Right kidney (tissue), 1 donor: ENCODE measurements at regions not wholly inside any gene's neighbourhood (a gene's known extent, or its start where the extent isn't known, plus 50 kb on each side); places are given as distances from the start of the nearest gene placed in this dataset.

ENCODE experiments used
- DNase-seq: peaks from one replicate; pipeline ENCODE4 v3.0.0-alpha.2; 2016

DNA sequence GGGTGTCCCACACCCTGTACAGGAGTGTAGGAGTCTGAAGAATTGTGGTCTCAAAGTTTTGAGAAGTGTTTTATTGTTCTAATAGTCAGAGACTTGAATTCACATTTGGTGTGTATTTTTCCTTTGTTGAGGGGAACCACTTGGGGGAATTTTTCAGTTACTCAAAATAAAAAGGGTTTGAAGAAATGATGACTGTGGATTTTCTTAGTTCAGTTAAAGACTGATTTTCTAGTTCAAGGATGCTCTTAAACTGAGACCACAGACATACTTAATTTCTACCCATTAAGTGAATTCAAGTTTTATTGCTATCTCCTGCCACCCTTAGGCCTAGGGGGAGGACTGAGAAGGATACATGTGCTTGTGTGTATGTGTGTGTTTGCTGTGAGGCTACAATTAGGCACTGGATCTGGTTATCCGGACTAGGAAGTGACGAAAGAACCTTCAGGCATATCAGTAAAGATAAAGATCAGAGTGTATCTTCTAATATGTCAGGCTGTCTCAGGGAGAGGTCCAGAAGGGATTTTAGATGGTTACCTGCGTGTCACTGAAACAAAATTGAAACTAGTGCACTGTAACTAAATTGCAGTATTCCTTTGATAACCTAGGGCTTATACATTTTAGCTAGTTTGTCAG is 234.9 kb upstream of the DACH1 start:
- DNase-seq: no peak

- no peak for DNase-seq
These were observed 233.3 kb upstream of the DACH1 start for GRCh38 chr13:72100339-72100738.

DNA sequence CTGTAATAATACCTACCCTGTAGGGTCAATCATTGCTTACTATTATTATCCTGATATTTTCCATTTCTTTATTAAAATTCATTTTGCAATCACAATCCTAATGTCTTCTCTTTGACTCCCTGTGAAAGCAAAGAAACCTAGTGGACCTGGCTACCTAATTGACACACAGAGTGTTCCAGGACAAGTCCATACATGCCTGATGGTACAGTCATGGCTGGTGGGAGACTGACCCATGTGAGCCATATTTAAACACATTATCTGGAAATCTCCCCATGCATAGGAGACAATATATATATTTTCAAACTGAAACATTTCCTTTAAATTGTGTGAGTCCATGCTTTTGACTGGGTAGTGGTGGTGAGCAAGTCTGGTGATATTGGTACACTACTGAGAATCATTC is 230.6 kb upstream of the DACH1 start:
- DNase-seq: no peak

DNA sequence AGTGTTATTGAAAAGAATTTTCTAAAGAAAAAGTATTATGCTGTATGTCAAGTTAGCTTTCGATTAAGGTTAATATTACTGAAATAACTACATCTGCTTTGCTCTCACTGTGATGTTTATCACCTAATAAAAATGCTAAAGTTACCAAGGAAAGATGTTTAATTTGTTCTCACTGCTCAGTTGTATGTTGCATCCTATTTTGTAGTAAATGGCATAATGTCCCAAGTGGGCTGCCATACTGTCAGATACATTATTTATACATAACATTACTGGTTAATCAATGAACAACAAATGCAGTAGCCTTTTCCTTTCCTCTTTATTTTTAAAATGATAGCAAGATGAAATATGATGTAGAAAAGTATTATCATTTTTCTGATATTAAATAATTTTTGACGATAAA is 226.3 kb upstream of the DACH1 start:
- no peak for DNase-seq

- DNase-seq: no peak
These were observed 207.7 kb upstream of the DACH1 start for GRCh38 chr13:72074663-72075062.

DNA sequence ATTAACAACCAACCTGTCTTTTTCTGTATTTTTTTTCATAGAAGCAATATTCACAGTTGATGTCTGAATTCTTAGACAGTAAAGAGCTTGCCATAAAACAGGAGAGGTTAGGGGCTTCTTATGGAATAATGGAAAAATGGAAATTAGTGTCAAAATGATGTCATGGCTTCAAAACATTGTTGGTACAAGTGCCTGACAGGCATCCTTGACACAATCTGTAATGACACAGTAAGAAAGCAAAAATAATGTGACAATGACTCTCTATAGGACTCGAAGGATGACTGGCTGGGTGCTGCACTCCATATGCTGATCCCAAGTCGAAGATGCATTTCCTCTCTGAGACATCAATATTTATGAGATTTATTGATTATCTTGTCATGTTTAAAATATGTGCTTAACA is 205.3 kb upstream of the DACH1 start:
- no peak for DNase-seq

GRCh38 chr13:72071713-72072112 is 204.7 kb upstream of the DACH1 start:
- DNase-seq: no peak

DNA sequence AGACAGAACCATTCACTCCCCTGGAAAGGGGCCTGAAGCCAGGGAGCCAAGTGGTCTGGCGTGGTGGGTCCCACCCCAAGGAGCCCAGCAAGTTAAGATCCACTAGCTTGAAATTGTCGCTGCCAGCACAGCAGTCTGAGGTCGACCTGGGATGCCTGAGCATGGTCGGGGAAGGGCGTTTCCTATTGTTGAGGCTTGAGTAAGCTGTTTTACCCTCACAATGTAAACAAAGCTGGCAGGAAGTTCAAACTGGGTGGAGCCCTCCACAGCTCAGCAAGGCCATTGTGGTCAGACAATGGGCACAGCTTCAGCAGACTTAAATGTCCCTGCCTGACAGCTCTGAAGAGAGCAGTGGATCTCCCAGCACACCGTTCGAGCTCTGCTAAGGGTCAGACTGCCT is 195.6 kb upstream of the DACH1 start:
- no peak for DNase-seq

- no peak for DNase-seq
These were observed 194.6 kb upstream of the DACH1 start for GRCh38 chr13:72061613-72062012.

- no peak for DNase-seq
These were observed 183.2 kb upstream of the DACH1 start for GRCh38 chr13:72050251-72050650.

DNA sequence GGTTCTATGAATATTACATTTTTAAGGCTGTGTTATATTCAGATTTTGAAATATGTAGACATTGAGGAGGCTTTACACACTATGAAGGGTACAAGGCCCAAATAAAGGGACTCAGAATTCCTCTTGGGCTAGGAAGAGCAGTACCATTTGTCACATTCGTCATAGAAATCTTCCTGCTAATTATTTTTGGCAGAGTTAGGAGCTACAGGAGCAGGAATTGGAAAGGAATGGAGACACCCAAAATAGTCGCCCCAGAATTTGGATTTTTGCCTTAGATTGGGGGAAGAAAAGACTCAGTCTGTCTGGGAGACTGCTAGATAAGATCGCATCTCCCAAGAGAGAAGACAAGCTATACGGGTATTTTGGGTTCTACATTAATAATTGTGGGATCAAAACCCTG is 176.4 kb upstream of the DACH1 start:
- no peak for DNase-seq

GRCh38 chr13:72041165-72041564 is 174.2 kb upstream of the DACH1 start:
- no peak for DNase-seq

DNA sequence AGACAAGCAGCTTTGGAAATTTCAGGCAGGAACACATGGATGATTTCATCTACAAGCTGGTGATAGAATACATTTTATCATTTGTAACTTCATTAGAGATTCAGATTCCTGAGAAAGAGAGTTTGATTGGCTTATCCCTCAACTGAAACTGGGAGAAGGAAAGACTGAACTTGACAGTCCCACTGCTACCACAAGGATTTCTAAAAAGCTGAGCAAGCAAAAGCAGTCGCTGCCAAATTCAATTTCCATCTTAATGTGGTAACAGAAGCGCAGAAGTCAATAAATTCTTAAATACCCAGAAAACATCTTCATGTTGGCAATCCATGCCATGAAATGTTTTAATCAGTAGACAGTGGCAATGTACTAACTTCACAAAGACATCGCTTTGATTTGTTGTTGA is 172.1 kb upstream of the DACH1 start:
- DNase-seq: no peak

DNA sequence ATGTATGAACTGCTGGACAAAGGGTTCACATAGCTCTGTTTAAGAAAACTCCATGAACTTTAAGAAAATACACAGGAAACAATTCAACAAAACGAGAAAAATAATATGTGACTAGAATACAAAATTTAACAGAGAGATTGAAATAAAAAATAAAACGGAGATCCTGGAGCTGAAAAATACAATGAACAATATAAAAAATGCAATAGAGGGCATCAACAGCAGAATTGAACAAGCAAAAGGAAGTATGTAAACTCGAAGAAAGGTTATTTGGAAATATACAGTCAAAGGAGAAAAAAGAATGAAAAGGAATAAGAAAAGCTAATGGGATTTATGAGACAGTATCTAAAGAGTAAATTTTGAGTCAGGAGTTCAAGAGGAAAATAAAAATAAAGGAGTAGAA is 163.0 kb upstream of the DACH1 start:
- no peak for DNase-seq

- no peak for DNase-seq
These were observed 158.8 kb upstream of the DACH1 start for GRCh38 chr13:72025836-72026235.

GRCh38 chr13:72023895-72024294 is 156.9 kb upstream of the DACH1 start:
- no peak for DNase-seq

DNA sequence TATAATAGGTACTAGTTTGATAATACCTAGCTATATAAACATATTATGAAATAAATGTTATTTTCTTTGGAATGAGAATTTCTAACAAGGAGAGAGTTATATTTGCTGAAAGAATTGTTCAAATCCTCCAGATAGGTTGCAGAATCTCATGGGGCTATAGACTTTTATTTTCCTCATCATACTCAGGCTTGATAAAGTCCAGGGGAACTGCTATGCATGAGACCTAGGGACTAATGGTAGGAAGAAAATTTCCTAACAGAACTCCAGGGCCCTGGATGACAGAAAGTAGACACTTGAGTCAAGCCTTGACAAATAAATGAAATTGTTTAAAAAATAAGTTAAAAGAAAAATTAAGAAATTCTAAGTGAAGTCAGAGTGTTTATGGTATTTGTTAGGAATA is 138.5 kb upstream of the DACH1 start:
- DNase-seq: no peak

DNA sequence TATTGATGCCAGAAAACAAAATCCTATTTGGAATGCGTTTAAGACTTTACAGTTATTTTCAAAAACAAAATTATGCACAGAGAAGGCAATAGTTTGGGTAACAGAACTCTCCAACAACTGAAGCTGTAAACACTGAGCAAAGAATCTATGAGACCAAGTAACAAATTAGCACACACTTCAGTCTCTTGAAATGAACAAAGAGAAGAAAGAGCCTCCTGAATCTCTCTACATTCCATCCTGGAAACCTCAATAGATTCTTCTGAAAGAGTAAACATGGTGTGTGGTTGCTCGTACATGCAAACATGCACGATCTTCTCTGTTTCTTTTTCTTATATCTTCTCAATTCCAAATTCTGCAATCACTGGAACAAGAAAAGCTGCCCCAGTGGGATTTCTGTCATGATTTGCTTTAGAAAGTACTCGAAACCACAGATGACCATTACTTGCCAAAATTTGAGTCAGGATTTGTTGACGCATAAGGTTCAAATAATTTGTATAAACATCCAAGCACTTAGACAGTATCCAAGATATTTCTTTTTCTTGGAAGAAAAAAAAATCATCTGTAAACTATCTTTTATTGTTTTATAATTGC is 137.9 kb upstream of the DACH1 start:
- DNase-seq: no peak

GRCh38 chr13:72004246-72004645 is 137.2 kb upstream of the DACH1 start:
- DNase-seq: no peak

DNA sequence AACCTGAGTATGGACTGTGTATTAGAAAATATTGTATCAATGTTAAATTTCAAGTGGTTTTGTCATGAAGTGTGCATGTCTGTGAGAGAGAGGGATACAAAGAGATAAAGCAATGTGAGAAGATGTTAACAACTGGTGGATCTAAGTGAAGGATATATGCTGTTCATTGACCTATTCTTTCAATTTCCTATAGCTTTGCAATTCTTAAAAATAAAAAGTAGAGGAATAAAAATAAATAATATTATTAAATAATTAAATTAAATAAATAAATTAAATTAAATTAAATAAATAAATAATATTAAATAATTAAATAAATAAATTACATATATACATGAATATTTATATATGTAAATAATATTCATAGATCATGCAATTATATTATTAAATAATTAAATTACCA is 131.2 kb upstream of the DACH1 start:
- DNase-seq: no peak

DNA sequence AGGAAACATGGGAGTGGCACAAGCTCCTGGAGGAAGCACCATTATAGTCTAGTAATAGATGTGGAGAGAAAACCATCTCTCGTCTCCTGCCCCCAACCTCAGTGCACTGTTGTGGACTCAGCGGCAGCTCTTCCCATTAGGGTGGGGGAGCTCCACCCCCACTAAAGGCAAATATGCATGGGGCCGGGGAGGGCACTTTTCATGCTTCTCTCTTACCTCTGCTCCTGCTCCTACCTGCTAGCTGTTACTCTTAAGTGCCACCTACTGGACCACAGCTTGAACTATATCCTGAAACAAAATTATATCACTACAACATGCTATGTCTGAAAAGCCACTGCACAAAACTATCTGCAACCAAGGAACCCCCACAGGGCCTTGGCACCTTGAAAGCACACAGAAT is 112.6 kb upstream of the DACH1 start:
- peak; percentile 14 for DNase-seq

DNA sequence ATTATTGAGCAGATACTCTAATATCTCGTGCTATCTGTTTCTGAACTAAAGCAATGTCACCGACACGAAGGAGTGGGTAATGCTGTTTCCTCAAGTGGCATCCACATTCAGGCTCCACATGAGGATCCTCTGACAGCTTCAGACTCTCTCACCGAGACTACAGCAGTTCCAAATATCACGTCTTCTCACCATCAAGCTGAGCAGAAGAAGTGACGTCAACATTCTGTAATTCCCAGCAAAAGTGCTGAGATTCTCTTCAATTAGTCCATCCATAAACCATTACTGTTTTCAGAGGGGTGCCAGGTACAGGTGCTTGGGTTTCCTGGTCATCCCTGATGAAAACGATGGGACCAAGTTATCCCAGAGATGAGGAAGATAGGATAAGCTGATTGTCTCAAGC is 110.0 kb upstream of the DACH1 start:
- DNase-seq: no peak

- DNase-seq: no peak
These were observed 101.0 kb upstream of the DACH1 start for GRCh38 chr13:71967990-71968389.

DNA sequence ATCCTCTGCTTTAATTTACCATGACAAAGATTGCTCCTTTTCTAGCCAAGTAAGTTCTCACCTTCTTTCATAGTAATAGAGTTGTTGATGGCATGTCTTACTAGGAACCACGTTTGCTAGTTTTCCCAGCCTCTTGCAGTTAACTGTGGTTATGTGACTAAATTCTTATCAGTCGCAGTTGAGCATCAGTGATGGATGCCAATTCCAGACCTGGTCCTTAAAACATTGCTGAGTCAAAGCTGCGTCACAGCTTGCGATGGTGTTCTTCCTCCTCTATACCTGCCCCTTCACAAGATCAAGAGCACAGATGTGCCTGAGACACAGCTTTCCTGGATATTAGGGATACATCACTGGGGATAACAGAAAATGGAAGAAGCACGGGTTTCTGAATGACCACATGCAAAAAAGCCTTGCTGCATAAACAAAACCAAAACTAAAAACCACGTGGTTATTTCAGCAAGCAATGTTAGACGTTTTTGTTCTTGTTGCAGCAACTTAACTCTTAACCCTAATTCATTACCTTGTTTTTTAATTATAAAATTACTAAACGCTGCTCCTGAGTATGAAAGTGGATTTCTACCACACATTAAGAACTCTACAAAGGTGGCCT is 97.6 kb upstream of the DACH1 start:
- no peak for DNase-seq
